CD4-positive, alpha-beta T cell treated with Interleukin-15 for 1 hour (primary cell): ENCODE measurements at regions not wholly inside any gene's neighbourhood (a gene's known extent, or its start where the extent isn't known, plus 50 kb on each side); places are given as distances from the start of the nearest gene placed in this dataset.

Source experiments
- DNase-seq: peaks from one replicate; pipeline ENCODE4 v3.0.0-alpha.2; 2020

DNA sequence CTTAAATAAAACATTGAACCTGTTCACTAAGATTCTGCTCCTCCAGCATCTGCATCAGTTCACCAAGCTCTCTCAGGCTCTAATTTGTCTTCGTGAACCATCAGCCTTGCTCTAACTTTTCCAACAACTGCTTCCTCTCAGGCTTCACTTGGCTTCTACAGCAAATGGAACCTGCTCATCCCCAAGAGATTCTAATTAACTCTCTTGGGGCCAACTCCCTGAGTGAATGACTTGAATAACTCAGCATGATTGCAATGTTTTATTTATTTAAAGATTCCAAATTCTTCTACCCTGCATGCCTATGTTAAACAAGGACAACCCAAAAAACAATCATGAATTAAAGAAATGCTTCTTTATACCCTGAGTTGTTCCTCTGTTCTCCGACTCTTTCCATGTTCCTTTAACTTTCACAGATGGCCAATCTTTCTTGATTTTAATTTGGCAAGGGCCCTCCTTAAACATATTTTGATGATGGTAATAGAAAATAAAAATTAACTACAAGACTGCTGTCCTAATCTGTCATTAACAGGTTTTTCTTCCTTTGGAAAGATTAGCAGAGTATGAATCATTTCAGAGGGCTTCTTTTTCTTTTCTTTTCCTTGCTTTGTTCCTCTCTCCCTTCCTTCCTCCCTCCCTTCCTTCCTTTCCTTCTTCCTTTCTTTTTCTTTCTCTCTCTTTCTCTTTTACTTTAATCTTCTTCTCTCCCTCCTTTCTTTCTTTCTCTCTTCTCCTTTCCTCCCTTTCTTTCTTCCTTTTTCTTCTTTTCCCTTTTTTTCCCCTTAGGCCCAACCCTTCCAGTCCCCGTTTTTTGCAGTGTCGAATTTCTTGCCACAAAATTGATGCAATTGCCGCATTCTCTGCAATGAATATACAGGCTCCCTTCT is 195.0 kb upstream of the RHOBTB1 start:
- no peak for DNase-seq

DNA sequence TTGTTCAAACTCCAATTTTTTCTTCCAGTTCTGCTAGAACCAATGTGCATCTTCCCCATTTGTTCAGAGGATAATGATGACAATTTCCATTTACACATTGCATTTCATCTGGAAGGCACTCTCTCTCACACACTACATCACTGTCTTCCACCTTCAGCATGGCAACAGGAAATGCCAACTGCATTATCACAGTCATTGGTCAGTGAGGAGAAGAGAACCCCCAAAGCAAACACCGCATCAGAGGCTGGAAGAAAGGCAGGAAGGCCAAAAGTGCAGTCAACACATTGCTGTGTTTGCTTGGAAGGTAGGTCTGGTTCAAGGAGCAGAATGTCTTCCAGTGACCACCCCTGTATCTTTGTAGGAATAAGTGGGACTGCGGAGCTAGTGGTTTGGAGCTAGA is 192.2 kb upstream of the RHOBTB1 start:
- DNase-seq: no peak

DNA sequence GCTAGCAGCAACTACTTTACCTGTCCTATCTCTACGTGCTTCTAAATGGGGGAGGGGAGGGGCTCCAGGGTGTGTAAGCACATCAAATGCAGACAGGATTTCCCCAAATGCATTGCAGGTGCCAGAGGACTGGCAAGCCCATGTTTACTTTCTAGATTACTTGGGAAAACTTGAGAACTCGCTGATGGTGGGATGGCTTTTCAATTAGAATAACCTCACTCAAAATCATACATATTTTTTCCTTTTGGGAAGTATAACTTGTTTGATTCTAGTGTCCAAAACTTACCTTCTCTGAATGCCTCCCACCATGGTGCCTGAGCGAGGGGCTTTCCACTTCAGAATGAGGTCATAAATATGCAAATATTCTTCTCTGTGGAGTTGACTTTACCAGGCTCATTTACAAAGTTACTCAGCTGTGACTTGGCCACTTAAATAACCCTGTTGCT is 191.3 kb upstream of the RHOBTB1 start:
- peak; percentile 51 for DNase-seq

DNA sequence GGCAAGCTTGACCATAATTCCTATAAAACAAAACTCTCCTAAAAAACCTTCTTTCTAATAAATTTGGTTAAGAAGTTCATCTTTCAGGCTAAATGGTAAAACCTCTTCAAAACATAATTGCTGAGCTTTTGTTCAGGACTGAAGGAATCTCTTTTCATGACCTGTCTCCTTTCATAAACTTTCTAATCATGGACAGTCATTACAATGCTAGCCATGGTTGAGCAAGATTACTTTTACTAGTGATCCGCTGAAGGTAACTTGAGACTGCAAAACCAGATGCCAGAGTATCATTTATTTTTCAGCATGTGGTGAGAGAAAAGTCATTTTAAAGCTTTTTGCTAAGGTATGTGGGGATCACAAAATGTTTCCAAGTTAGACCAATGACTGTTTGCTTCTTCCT is 186.4 kb upstream of the RHOBTB1 start:
- no peak for DNase-seq

DNA sequence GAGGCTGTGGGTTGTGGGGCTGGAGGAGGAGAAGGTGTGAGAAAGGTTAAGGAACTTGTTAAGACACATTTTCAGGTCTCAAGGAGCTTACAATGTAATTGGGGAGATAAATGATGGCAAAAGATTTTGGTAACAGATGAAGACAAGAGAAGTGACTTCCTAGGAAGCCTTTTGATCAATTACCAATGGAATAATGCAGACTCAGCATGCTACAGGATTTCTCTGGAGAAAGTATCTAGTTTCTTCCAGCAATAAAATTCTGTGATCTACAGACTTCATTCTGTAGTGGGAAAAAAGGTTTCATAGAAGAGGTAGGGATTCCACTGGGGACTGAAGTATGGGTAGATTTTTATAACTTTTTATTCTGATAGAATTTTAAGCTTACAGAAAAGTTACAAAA is 184.2 kb upstream of the RHOBTB1 start:
- DNase-seq: no peak

DNA sequence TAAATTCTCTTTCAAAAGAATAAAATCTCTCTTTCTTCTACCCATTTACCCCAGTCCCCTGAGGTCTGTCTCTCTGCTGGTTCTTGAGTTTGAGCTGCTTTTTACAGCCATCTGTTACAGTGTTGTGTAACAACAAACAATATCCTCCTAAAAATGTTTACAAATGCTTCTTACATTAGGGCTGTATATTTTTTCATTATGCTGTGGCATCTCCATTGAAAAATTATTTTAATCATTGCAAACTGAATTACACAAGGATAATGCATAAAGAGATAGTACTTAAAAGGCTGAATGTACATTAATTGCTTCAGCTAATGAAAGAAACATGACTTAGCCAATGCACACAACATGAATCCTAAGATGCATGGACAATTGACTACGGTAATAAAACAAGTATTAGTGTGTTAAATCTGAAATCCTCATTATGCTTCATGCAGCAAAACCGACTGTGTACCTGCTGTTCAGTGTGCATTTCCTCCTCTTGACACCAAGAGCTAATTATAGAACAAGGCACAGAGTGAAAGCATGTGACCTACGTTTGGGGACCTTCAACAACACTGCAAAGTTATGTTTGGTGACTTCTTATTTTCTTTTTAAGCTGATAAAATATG is 181.7 kb upstream of the RHOBTB1 start:
- no peak for DNase-seq

DNA sequence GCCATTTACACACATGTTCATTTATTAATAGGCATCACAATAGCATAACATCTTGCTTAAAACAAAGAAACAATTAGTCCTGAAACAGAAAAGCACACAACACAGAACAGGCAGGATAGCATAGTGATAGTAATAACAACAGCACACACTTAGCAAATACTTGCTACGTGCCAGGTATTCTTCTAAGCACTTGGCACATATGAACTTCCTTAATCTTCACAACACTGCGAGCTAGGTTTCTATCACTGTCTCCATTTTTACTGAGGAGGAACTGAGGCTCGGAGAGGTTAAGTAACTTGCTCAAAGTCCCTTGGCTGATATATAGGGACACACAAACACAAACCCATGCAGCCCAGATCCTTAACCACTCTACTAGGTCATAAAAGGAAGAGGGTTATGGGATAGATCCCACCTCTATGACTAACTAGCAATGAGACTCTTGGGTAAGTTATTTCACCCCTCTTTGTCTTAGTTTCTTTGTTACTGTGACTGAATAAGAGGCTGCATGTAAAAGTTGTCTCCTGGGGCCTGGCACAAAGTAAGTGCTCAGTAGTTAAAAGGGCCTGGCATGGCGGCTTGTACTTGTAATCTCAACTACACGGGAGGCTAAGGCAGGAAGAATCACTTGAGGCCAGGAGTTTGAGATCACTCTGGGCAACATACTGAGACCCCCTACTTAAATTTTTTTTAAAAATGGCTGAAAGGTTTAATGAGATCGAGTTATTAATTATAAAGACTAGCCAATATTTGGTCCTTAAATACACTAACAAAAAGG is 181.0 kb upstream of the RHOBTB1 start:
- no peak for DNase-seq

DNA sequence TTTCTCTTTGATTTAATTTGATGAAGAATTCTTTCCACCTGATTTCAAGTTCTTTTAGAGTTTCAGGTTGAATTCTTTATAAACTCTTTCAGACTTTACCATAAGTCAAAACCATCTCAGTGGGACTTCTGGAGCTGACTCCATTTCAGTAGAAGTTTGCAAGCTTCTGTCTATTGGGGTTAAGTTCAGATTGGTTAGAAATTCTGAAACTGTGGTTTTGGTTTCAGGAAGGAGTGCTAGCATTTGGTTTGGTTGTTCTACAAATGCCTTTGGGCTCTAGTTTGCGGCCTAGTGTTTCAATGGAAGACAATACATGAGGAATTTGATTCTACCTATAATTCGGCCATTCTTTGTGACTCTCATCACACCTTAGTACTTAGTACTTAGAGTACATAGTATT is 176.8 kb upstream of the RHOBTB1 start:
- no peak for DNase-seq

DNA sequence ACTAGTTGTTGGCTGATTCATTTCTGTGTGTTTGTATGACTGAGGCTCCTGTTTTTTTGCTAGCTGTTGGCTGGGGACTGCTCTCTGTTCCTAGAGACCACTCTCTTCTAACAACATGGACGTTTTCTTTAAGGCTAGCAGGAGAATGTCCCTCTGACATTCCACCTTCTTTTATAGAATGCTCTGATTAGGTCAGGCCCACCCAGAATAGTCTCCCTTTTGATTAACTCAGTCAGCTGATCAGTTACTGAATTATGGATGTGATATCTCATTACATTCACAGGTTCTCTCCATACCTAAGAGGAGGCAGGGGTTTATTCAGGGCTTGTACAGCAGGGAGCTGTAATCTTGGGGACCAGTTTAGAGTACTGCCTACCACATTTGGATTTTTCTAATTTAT is 175.6 kb upstream of the RHOBTB1 start:
- DNase-seq: no peak

DNA sequence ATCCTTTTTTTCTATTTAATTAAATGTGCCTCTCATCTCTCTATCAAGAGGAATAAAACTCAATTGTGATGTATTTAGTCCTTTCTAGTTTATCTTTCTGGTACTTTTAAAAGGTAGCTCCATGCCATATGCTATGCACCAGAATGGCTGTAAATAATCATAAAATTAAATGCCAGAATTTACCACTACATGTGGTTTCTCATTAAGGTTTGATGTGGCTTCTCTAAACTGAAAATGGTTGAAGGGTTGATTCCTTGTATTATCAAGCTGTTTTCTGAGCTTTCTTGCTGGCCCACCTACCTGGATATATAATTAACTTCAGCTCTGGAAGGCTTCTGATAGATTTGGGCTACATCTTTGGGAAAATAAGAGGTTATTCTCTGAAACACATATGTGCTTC is 171.9 kb upstream of the RHOBTB1 start:
- DNase-seq: no peak

DNA sequence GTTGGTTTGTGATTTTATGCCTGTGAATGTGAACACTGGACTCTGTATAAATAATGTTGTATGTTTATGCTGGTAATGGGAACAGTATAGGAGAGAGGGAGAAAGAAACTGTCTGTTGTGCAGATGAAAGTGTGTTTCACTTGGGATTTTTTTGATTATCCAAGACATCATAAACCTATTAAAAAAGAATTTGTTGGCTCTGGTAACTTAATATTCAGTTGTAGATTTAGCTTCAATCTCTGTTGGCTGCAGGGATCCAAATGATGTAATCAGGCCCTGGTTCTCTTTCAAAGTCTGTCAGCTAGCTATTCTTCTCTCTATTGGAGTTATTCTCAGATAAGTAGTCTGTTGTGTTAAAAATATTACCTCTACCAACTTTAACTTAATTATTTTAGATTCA is 168.8 kb upstream of the RHOBTB1 start:
- no peak for DNase-seq

DNA sequence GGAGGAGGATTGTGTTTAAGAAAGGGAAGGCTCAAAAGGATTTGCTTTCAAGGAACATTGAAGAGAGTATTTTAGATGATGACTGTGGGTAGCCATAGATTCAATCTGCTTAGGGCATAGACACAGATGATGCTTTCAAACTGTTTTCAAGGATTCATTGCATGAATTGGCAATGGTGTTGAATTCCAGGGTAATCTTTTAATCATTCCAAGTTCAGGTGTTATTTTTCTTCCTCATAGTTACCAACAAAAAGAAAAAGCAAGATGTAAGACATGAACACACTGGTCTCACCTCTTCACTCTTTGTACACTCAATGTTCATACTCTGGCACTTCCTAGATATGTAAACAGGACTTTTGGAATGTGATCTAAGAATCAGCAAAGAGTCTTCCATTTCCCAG is 167.0 kb upstream of the RHOBTB1 start:
- no peak for DNase-seq

DNA sequence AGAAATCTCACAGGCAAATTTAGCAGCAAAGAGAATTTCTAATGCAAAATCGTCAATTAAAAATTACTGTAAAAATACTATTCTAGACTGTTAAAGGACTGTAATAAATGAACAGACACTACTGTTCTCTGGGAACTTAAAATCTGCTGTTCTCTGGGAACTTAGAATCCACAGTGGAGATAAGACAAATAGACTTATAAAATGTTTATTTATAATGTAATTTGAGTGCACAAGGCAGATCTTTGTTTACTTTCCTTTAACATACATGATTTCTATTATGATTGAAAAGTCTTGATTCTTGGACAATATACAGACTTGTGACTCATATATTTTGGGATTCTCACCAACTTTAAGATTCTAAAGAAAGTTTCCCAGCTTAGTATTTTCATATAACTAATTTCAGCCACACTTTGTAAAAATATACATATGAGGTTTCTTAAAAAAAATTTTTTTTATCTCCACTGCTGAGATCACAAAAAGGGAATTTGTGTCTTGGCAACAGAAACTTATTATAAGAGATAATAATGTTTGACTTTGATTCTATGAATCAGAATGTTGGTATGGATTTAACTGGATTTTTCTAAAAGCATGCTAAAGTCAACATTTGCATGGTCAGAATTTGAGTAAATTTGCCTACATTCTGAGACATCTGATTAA is 166.3 kb upstream of the RHOBTB1 start:
- no peak for DNase-seq

DNA sequence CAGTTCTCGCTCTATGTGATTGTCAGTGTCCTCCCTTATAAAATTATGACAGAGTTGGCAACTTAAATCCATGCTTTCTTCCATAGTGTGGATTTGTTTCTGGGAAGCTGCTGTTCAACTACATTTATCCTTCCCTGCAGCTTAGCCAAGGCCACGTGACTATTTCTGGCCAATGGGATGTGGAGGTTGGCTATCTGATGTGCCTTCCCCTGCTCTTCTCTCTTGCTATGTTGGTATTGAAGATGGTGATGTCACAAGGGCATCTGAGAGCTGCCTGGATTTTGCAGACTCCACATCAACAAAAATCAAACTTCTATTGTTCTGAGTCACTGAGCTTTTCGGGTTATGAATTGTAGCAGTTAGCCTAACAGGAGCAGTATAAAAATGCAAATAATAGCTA is 164.9 kb upstream of the RHOBTB1 start:
- DNase-seq: no peak

DNA sequence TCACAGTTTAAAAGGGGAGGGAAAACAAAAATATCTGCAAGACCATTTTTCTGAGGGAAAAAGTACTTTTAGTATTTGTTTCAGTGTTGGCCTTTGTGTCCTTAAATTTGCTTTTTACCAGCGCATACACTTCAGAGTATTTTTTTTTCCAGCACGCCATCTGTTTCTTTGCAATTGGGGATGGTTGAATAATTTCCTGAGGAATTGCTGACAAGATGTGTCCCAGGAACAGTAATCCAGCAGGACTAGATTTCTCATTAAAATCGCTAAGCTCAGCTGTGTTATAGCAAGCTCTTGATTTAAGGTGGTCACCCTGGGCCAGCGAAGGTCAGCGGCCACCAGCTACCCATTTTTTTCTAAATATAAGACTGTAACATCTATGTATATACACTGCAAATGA is 156.9 kb upstream of the RHOBTB1 start:
- no peak for DNase-seq

DNA sequence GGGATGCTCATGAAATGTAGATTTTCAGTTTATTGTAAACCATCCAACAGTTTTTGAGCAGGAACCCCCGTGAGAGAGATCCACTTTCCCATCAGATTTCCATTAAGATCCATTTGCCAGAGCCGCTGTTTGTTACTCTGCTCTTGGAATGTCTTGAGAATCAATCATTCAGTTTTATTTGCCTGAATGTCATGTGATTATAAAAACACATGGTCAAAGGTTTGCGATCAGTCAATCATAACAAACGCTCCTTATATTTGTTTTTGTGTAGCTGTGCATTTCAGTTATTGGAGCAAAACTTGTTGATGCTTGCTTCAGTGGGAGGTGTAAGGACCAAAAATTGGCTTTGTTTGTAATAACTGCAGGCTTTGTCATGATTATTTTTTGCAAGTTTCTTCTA is 155.8 kb upstream of the RHOBTB1 start:
- DNase-seq: no peak

DNA sequence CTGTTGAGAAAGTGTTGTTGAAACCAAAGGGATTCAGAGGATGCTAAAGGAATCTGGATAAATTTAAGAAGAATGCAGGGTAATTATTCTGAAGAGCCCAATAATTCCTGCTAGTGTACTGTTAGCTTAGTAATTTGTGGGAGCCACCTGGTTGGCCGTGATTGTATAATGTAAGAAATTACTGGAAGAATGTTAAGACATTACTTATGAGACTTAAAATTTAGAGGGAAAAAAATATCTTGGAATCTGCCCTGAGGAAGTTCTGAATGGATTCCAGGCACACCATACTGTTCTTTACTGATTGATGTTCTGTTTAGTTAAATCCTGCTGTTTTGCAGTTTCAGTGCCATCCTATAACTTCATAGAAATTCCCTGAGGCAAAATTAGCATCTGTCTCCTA is 155.0 kb upstream of the RHOBTB1 start:
- DNase-seq: no peak

DNA sequence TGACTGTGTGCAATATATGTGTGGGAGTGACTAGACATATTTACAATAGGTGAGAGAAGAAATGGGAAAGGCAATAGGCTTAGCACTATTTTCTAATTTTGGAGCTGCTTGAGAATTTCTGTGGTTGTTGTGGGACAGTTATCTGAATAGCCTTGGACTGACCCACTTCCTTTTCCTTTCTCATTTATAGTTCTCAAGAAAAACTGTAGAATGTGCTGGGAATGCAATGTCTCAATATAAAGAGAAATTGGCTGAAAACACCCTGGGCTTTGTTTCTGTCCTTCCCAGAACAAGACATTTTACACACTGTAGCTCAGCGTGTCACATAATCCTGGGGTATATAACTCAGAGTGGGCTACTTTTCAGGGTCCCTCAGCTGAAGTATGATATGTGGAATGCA is 153.0 kb upstream of the RHOBTB1 start:
- DNase-seq: no peak

DNA sequence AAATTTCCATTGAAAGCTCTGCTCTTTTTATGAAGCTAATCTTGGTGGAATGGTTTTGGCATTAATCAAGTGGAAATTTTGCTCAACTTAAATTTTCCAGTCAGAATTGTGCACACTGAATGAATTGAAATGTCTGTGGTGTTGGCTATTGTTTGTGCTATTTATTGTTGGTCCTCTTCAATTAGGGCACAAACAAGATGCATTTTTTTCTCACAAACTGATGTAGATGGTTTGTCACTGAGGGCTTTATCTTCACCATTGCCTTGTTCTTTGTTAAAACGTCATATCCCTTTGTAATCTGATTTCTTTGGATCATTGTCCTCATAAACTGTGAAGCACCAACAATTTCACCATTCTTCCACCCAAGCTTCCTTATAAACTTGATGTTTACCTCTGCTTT is 152.1 kb upstream of the RHOBTB1 start:
- no peak for DNase-seq

DNA sequence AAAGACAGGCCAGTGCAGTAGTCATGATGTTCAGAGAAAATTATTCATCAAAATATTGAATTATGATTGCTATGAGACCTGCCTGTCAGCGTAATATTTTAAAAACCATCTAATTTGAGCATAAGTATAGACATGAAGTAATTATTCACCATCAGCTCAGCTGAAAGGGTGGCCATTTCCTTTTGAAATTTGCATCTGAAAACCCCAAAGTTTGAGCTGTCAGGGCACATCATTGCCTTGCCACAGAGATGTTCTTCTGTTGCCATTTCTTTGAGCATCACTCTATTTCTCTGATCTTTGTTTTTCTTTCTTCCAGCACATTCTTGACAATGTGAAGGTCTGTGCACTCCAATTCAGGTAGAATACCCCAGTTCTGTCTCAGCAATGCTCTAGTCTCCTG is 147.5 kb upstream of the RHOBTB1 start:
- no peak for DNase-seq

DNA sequence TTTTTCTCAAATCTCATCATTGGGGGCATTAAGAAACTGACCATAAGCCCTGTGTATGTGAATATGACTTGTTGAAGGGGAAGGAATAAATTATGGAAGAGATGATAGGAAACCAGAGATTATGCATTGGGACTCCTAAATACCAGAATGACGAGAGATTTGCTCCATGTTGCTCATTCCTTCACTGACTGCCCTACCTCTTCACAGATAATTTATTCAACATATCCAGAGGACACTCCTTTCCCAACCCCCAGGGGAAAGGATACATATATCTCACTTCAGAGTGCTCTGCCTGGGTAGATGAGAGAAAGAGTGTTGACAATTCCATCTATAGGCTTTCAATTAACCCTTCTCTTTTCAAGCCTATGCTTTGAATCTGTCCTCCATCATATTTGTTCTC is 145.3 kb upstream of the RHOBTB1 start:
- DNase-seq: no peak

DNA sequence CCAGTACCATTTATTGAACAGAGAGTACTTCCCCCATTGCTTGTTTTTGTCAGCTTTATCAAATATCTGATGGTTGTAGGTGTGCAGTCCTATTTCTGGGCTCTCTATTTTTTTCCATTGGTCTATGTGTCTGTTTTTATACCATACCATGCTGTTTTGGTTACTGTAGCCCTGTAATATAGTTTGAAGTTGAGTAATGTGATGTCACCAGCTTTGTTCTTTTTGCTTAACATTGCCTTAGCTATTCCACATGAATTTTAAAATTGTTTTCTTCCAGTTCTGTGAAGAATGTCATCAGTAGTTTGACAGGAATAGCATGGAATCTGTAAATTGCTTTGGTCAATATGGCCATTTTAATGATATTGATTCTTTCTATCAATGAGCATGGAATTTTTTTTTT is 140.5 kb upstream of the RHOBTB1 start:
- DNase-seq: no peak

DNA sequence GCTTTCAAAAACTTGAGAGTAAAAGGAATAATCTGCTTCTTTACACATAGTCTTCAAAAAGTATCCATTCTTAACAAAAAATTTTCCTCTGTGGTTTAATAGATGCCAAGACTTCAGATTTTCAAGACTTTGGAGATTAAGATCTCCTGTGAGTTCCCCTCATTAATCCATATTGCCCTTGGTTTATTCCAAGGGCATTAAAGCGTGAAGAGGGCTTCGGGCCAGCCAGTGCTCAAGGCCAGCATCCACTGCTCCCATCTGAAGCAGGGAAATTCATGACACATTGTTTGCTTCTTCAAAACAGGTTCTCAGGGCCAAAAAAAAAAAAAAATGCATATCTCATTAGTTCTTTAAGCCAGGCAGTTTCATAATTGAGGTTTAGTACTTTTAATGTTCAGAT is 137.3 kb upstream of the RHOBTB1 start:
- no peak for DNase-seq
